NB4 (cell line): ENCODE measurements at regions not wholly inside any gene's neighbourhood (a gene's known extent, or its start where the extent isn't known, plus 50 kb on each side); places are given as distances from the start of the nearest gene placed in this dataset.

Experiments used
- DNase-seq: peaks from one replicate; pipeline ENCODE4 v3.0.0; 2010; ENCODE audit warnings: low read depth
- H3K4me3 ChIP-seq: one replicate; pipeline ENCODE4 v1.5.1; 2011; ENCODE audit warnings: mild to moderate bottlenecking, low read depth, low read length, moderate library complexity
- MYC ChIP-seq: IDR thresholded peaks from 2 replicates; pipeline ENCODE4 v1.6.1; 2011; ENCODE audit warnings: low read depth, low read length
- POLR2A ChIP-seq: IDR thresholded peaks from 2 replicates; pipeline ENCODE4 v1.6.1; 2011; ENCODE audit warnings: mild to moderate bottlenecking; ENCODE audit not compliant: insufficient read length; ENCODE audit errors: extremely low read depth
- TF ChIP-seq, protein P1 (sequence below): IDR thresholded peaks from one replicate; pipeline ENCODE4 v1.5.1; 2012; ENCODE audit warnings: low read depth, low read length
- TF ChIP-seq, protein P2 (sequence below): IDR thresholded peaks from 2 replicates; pipeline ENCODE4 v1.6.1; 2011; ENCODE audit warnings: low read depth, low read length

DNA sequence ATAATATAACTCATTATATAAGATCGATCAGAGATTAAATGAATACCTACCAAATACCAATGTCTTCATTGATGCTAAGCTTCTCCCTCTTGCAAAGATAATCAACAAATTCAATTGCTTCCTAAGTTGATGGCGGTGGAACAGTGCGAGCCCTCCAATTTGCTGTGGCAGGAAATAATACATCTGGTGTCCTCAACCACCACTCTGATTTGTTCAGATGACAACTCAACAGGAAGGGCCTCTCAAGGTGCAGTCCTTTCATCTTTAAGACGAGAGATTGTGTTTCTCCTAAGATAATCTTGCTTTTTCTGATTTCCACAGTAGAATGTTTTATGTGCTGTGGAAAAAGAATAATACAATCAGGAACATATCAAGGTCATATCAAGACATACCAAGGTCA, 56.6 kb upstream of the IGFBP2 start:
- DNase-seq, result no peak
- no peak overlapping the region for H3K4me3 ChIP-seq
- TF ChIP-seq, protein P1, sequence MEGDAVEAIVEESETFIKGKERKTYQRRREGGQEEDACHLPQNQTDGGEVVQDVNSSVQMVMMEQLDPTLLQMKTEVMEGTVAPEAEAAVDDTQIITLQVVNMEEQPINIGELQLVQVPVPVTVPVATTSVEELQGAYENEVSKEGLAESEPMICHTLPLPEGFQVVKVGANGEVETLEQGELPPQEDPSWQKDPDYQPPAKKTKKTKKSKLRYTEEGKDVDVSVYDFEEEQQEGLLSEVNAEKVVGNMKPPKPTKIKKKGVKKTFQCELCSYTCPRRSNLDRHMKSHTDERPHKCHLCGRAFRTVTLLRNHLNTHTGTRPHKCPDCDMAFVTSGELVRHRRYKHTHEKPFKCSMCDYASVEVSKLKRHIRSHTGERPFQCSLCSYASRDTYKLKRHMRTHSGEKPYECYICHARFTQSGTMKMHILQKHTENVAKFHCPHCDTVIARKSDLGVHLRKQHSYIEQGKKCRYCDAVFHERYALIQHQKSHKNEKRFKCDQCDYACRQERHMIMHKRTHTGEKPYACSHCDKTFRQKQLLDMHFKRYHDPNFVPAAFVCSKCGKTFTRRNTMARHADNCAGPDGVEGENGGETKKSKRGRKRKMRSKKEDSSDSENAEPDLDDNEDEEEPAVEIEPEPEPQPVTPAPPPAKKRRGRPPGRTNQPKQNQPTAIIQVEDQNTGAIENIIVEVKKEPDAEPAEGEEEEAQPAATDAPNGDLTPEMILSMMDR, result no peak
- no peak for TF ChIP-seq MYC
- TF ChIP-seq POLR2A, result no peak
- TF ChIP-seq, protein P2, sequence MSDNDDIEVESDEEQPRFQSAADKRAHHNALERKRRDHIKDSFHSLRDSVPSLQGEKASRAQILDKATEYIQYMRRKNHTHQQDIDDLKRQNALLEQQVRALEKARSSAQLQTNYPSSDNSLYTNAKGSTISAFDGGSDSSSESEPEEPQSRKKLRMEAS, result no peak

DNA sequence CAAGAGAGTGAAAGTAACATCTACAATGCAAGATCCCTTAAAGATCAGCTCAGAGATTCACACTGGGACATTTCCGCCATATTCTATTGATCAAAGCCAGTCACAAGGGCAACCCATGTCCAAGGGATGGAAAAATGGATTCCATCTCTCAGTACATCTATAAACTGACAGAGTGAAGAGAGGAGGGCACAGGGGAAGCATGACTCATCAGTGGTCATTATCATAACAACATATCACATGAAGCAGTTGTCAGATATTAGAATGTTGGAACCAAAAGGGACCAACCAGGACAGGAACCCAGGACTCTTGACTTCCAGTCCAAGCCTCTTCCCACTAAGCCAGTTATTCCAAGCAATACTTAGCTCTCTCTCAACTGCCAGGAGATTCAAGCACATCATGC, 54.9 kb upstream of the IGFBP2 start:
- no peak overlapping the region for H3K4me3 ChIP-seq
- TF ChIP-seq, protein P2, result no peak
- TF ChIP-seq MYC (no peak), POLR2A (no peak)
- TF ChIP-seq, protein P1, result no peak
- peak; percentile 52 for DNase-seq

DNA sequence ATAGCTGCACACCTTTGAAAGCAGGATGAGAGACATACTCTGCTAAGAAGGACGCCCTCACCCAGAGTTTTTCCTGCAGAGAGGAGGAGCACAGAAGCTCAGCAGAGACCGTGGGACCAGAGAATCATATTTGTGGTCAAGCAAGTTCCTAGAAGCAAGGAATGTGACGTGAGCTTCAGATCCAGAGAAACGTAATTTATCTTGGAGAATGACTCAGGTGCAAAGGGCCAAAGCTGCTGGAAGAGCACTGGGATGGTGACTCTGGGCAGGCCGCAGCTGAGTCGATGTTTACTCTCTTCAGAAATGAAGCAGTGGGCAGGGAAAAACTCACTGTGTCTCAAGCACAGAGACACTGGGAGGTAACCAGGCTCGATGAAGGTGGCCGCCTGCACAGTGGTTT, 50.1 kb upstream of the IGFBP2 start:
- no peak for DNase-seq
- TF ChIP-seq POLR2A (no peak), MYC (no peak)
- TF ChIP-seq, protein P2, result no peak
- TF ChIP-seq, protein P1, result no peak
- H3K4me3 ChIP-seq, result no peak overlapping the region
